ENCODE measurements at regions not wholly inside any gene's neighbourhood (a gene's known extent, or its start where the extent isn't known, plus 50 kb on each side); places are given as distances from the start of the nearest gene placed in this dataset.

- no peak for DNase-seq
Observed at GRCh38 chr5:167886196-167886595, 405.2 kb upstream of the WWC1 start.

GRCh38 chr5:167888393-167888792 lies 403.1 kb upstream of the WWC1 start:
- no peak for DNase-seq

GRCh38 chr5:167889276-167889675 lies 402.2 kb upstream of the WWC1 start:
- DNase-seq: no peak

- DNase-seq: no peak
Observed at GRCh38 chr5:167892352-167893115, 398.9 kb upstream of the WWC1 start.

- DNase-seq: no peak
Observed at GRCh38 chr5:167893271-167893670, 398.2 kb upstream of the WWC1 start.

- no peak for DNase-seq
Observed at GRCh38 chr5:167894631-167895472, 396.6 kb upstream of the WWC1 start.

- DNase-seq: no peak
Observed at GRCh38 chr5:167895899-167896659, 395.4 kb upstream of the WWC1 start.

GRCh38 chr5:167896814-167897213 lies 394.6 kb upstream of the WWC1 start:
- DNase-seq: no peak

- no peak for DNase-seq
Observed at GRCh38 chr5:167897371-167897770, 394.1 kb upstream of the WWC1 start.

- no peak for DNase-seq
Observed at GRCh38 chr5:167898361-167899042, 392.9 kb upstream of the WWC1 start.

GRCh38 chr5:167899490-167900070 lies 391.9 kb upstream of the WWC1 start:
- DNase-seq: no peak

- DNase-seq: no peak
Observed at GRCh38 chr5:167900340-167900935, 391.0 kb upstream of the WWC1 start.

GRCh38 chr5:167902298-167902697 lies 389.1 kb upstream of the WWC1 start:
- DNase-seq: no peak

GRCh38 chr5:167903243-167903642 lies 388.2 kb upstream of the WWC1 start:
- DNase-seq: no peak

GRCh38 chr5:167903659-167904058 lies 387.8 kb upstream of the WWC1 start:
- no peak for DNase-seq

GRCh38 chr5:167905919-167906853 lies 385.3 kb upstream of the WWC1 start:
- DNase-seq: no peak

GRCh38 chr5:167908606-167909005 lies 382.8 kb upstream of the WWC1 start:
- no peak for DNase-seq

GRCh38 chr5:167912941-167913665 lies 378.3 kb upstream of the WWC1 start:
- DNase-seq: no peak

GRCh38 chr5:167915237-167915636 lies 376.2 kb upstream of the WWC1 start:
- DNase-seq: no peak

GRCh38 chr5:167916261-167916691 lies 375.2 kb upstream of the WWC1 start:
- no peak for DNase-seq

All from midbrain (tissue), 1 donor.